ENCODE measurements at regions not wholly inside any gene's neighbourhood (a gene's known extent, or its start where the extent isn't known, plus 50 kb on each side); places are given as distances from the start of the nearest gene placed in this dataset.

DNA sequence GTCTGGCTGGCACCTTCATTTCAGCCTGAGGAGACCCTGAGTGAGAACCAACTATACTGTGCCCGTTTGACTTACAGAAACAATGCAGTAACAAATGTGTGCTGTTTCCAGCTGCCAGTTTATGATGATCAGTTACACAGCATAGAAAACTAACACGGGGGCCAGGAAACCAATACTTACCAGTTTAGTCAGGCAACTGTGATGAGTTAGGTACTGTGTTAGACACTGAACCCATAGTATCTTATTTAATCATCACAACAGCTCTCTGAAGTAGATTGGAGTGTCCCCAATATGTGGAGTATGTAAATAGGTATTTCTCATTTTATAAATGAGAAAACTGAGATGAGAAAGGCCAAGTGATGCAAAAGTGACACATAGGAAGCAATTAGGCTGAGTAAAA, 620.9 kb upstream of the KLF12 start (continued):
- TF ChIP-seq, protein P1, sequence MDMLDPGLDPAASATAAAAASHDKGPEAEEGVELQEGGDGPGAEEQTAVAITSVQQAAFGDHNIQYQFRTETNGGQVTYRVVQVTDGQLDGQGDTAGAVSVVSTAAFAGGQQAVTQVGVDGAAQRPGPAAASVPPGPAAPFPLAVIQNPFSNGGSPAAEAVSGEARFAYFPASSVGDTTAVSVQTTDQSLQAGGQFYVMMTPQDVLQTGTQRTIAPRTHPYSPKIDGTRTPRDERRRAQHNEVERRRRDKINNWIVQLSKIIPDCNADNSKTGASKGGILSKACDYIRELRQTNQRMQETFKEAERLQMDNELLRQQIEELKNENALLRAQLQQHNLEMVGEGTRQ (IDR thresholded peaks at IDR 0.05; ENCODE audit: borderline replicate concordance, low read depth, low read length): no peak
- TF ChIP-seq SMC3 (IDR thresholded peaks at IDR 0.05; ENCODE audit: low read depth, low read length) (no peak), JUND (IDR thresholded peaks at IDR 0.05) (no peak), RFX5 (IDR thresholded peaks at IDR 0.05; ENCODE audit: low read length) (no peak), CHD2 (IDR thresholded peaks at IDR 0.05; ENCODE audit: low read length, partially characterized antibody) (no peak), FOXM1 (IDR thresholded peaks at IDR 0.05; ENCODE audit: low read depth) (no peak)
- TF ChIP-seq, protein P2, sequence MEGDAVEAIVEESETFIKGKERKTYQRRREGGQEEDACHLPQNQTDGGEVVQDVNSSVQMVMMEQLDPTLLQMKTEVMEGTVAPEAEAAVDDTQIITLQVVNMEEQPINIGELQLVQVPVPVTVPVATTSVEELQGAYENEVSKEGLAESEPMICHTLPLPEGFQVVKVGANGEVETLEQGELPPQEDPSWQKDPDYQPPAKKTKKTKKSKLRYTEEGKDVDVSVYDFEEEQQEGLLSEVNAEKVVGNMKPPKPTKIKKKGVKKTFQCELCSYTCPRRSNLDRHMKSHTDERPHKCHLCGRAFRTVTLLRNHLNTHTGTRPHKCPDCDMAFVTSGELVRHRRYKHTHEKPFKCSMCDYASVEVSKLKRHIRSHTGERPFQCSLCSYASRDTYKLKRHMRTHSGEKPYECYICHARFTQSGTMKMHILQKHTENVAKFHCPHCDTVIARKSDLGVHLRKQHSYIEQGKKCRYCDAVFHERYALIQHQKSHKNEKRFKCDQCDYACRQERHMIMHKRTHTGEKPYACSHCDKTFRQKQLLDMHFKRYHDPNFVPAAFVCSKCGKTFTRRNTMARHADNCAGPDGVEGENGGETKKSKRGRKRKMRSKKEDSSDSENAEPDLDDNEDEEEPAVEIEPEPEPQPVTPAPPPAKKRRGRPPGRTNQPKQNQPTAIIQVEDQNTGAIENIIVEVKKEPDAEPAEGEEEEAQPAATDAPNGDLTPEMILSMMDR (IDR thresholded peaks at IDR 0.05): no peak

DNA sequence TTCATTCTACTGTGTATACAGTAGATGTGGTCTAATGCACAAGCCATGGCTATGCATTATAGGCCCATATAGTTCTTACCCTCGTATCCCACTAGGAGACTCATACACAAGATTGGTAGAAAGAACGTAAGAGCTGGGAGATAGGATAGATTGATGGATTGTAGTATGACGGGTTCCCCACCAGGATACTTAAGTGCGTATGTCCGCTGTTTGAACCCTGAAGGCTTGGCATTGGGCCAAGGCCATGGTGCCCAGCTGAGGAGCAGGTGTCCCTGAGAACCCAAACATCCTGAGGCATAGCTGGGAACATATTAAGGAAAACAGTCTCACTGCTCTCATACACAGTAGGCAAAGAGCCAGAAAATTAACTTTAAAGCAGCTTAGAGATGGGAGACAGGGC, 617.5 kb upstream of the KLF12 start:
- DNase-seq: peak; percentile 9
- H3K4me3 ChIP-seq (ENCODE audit: low read depth in 2 of 2, low read length in 1 of 2): no peak overlapping the region
- CTCF ChIA-PET: interaction anchor here (0.9 kb wide), 1 partner anchor 13 kb away, joined by 3 read pairs; no protein-coding TSS in a partner anchor

More for the DNA sequence above, 617.5 kb upstream of the KLF12 start:
- no peaks in the 10 kb centered on the region for H3K9me2 ChIP-seq
- H3K27ac ChIP-seq (ENCODE audit: low read depth in 2 of 2, low read length in 1 of 2): no peak overlapping the region
- no peaks in the 10 kb centered on the region for H3F3A ChIP-seq (replicated peaks; ENCODE audit: insufficient read depth)
- H3K9me3 ChIP-seq: no peaks in the 10 kb centered on the region
- no peak overlapping the region for H3K4me2 ChIP-seq
- POLR2A ChIA-PET: no interaction called here
- H3K79me2 ChIP-seq (ENCODE audit: insufficient read depth): no peaks in the 10 kb centered on the region
- H3K4me1 ChIP-seq (ENCODE audit: control insufficient read depth in 1 of 2, insufficient read depth in 2 of 2, low read depth in 1 of 2, low read length in 1 of 2): peaks cover 0 to 4% of the 10 kb centered on the region in 2 experiments; a peak in 1 of 4 replicates
- no peak for TF ChIP-seq RXRA (IDR thresholded peaks at IDR 0.05; ENCODE audit: borderline replicate concordance, low read depth)
- no peak for TF ChIP-seq RFX5 (IDR thresholded peaks at IDR 0.05; ENCODE audit: low read length)
- TF ChIP-seq SMC3 (IDR thresholded peaks at IDR 0.05; ENCODE audit: low read depth, low read length): no peak
- TF ChIP-seq GABPA (IDR thresholded peaks at IDR 0.05; ENCODE audit: low read depth): no peak
- TF ChIP-seq POLR2AphosphoS5 (IDR thresholded peaks at IDR 0.05; ENCODE audit: low read depth, low read length): no peak
- no peak for TF ChIP-seq ELF1 (IDR thresholded peaks at IDR 0.05)
- no peak for TF ChIP-seq MXI1 (IDR thresholded peaks at IDR 0.05; ENCODE audit: low read depth, low read length)
- TF ChIP-seq, protein P3, sequence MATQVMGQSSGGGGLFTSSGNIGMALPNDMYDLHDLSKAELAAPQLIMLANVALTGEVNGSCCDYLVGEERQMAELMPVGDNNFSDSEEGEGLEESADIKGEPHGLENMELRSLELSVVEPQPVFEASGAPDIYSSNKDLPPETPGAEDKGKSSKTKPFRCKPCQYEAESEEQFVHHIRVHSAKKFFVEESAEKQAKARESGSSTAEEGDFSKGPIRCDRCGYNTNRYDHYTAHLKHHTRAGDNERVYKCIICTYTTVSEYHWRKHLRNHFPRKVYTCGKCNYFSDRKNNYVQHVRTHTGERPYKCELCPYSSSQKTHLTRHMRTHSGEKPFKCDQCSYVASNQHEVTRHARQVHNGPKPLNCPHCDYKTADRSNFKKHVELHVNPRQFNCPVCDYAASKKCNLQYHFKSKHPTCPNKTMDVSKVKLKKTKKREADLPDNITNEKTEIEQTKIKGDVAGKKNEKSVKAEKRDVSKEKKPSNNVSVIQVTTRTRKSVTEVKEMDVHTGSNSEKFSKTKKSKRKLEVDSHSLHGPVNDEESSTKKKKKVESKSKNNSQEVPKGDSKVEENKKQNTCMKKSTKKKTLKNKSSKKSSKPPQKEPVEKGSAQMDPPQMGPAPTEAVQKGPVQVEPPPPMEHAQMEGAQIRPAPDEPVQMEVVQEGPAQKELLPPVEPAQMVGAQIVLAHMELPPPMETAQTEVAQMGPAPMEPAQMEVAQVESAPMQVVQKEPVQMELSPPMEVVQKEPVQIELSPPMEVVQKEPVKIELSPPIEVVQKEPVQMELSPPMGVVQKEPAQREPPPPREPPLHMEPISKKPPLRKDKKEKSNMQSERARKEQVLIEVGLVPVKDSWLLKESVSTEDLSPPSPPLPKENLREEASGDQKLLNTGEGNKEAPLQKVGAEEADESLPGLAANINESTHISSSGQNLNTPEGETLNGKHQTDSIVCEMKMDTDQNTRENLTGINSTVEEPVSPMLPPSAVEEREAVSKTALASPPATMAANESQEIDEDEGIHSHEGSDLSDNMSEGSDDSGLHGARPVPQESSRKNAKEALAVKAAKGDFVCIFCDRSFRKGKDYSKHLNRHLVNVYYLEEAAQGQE (IDR thresholded peaks at IDR 0.05; ENCODE audit: low read depth, low read length): no peak
- TF ChIP-seq, protein P4, sequence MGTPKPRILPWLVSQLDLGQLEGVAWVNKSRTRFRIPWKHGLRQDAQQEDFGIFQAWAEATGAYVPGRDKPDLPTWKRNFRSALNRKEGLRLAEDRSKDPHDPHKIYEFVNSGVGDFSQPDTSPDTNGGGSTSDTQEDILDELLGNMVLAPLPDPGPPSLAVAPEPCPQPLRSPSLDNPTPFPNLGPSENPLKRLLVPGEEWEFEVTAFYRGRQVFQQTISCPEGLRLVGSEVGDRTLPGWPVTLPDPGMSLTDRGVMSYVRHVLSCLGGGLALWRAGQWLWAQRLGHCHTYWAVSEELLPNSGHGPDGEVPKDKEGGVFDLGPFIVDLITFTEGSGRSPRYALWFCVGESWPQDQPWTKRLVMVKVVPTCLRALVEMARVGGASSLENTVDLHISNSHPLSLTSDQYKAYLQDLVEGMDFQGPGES (IDR thresholded peaks at IDR 0.05; ENCODE audit: low read depth, low read length): no peak
- TF ChIP-seq, protein P1 (IDR thresholded peaks at IDR 0.05; ENCODE audit: borderline replicate concordance, low read depth, low read length): no peak
- no peak for TF ChIP-seq TEAD4 (IDR thresholded peaks at IDR 0.05; ENCODE audit: borderline replicate concordance, insufficient read depth)
- no peak for TF ChIP-seq TAF1 (IDR thresholded peaks at IDR 0.05; ENCODE audit: borderline replicate concordance, low read depth, low read length)
- TF ChIP-seq RCOR1 (IDR thresholded peaks at IDR 0.05; ENCODE audit: low read length): no peak
- TF ChIP-seq, protein P5, sequence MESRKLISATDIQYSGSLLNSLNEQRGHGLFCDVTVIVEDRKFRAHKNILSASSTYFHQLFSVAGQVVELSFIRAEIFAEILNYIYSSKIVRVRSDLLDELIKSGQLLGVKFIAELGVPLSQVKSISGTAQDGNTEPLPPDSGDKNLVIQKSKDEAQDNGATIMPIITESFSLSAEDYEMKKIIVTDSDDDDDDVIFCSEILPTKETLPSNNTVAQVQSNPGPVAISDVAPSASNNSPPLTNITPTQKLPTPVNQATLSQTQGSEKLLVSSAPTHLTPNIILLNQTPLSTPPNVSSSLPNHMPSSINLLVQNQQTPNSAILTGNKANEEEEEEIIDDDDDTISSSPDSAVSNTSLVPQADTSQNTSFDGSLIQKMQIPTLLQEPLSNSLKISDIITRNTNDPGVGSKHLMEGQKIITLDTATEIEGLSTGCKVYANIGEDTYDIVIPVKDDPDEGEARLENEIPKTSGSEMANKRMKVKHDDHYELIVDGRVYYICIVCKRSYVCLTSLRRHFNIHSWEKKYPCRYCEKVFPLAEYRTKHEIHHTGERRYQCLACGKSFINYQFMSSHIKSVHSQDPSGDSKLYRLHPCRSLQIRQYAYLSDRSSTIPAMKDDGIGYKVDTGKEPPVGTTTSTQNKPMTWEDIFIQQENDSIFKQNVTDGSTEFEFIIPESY (IDR thresholded peaks at IDR 0.05; ENCODE audit: borderline replicate concordance, low read depth): no peak
- no peak for TF ChIP-seq RAD21 (IDR thresholded peaks at IDR 0.05; ENCODE audit: low read length)
- H4K20me1 ChIP-seq (ENCODE audit: insufficient read depth): no peaks in the 10 kb centered on the region
- WGBS (ENCODE audit: low lambda C conversion rate): 82% methylated on average over 5 of the region's 5 CpGs
- no peak overlapping the region for H3K9ac ChIP-seq
- H2AFZ ChIP-seq (ENCODE audit: low read depth): no peak overlapping the region
- no peaks in the 10 kb centered on the region for H3K36me3 ChIP-seq (replicated peaks in 1 of 2; ENCODE audit: control insufficient read depth in 1 of 2, insufficient read depth in 2 of 2, low read length in 1 of 2)
- no peaks in the 10 kb centered on the region for H3K27me3 ChIP-seq (ENCODE audit: insufficient read depth)
